NB4 (cell line): ENCODE measurements at regions not wholly inside any gene's neighbourhood (a gene's known extent, or its start where the extent isn't known, plus 50 kb on each side); places are given as distances from the start of the nearest gene placed in this dataset.

Source experiments
- DNase-seq: peaks from one replicate; pipeline ENCODE4 v3.0.0; 2010; ENCODE audit warnings: low read depth
- H3K4me3 ChIP-seq: one replicate; pipeline ENCODE4 v1.5.1; 2011; ENCODE audit warnings: mild to moderate bottlenecking, low read depth, low read length, moderate library complexity
- CTCF ChIP-seq: IDR thresholded peaks from one replicate; pipeline ENCODE4 v1.5.1; 2012; ENCODE audit warnings: low read depth, low read length
- MAX ChIP-seq: IDR thresholded peaks from 2 replicates; pipeline ENCODE4 v1.6.1; 2011; ENCODE audit warnings: low read depth, low read length
- MYC ChIP-seq: IDR thresholded peaks from 2 replicates; pipeline ENCODE4 v1.6.1; 2011; ENCODE audit warnings: low read depth, low read length
- POLR2A ChIP-seq: IDR thresholded peaks from 2 replicates; pipeline ENCODE4 v1.6.1; 2011; ENCODE audit warnings: mild to moderate bottlenecking; ENCODE audit not compliant: insufficient read length; ENCODE audit errors: extremely low read depth

GRCh38 chr4:175369087-175369486 is 443.0 kb downstream of the GPM6A start:
- no peak overlapping the region for H3K4me3 ChIP-seq
- DNase-seq, result no peak
- no peak for TF ChIP-seq CTCF
- TF ChIP-seq POLR2A, result no peak
- TF ChIP-seq MYC, result no peak
- no peak for TF ChIP-seq MAX

DNA sequence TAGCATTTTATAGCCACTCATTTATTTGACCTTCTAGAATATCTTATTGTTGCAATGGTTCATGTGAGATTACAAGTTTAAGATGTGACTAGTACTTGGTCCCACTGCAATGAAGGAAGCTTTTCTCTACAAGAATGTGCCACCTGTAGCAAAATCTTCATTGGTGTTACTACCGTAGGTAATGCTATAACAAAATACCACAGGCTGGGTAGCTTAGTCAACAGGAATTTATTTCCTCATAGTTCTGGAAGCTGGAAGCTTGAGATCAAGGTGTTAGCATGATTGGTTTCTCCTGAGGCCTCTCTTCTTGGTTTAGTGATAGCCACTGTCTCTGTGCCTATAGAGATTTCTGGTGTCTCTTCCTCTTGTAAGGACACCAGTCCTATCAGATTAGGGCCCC is 441.0 kb downstream of the GPM6A start:
- H3K4me3 ChIP-seq, result no peak overlapping the region
- no peak for DNase-seq
- TF ChIP-seq POLR2A (no peak), MYC (no peak), CTCF (no peak), MAX (no peak)

- TF ChIP-seq POLR2A (no peak), MYC (no peak), MAX (no peak), CTCF (no peak)
- H3K4me3 ChIP-seq, result no peak overlapping the region
- DNase-seq, result no peak
Observed at GRCh38 chr4:175373031-175373430, 439.0 kb downstream of the GPM6A start.

DNA sequence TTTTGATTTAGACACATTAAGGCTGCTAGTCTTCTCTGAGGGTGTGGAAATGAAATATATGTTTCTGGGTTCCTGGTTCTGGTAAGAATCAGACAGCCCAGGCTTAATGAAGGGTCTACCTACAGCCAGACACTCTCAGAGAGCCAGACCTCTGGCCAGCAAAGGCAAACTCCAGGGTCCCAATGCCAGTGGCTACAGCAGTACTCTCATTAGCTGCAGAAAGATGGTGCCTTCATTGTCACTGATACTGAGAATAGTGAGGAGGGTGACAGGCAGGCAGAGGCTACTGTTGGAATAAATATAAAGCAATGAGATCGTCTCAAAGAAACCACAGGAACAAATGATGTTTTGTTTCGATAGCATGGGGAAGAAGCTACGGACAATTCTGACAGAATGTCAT is 437.6 kb downstream of the GPM6A start:
- DNase-seq, result no peak
- H3K4me3 ChIP-seq, result no peak overlapping the region
- no peak for TF ChIP-seq MYC
- no peak for TF ChIP-seq POLR2A
- TF ChIP-seq MAX, result no peak
- TF ChIP-seq CTCF, result no peak

GRCh38 chr4:175376287-175376977 is 435.6 kb downstream of the GPM6A start:
- no peak overlapping the region for H3K4me3 ChIP-seq
- no peak for DNase-seq
- TF ChIP-seq MAX (no peak), MYC (no peak), POLR2A (no peak), CTCF (no peak)

DNA sequence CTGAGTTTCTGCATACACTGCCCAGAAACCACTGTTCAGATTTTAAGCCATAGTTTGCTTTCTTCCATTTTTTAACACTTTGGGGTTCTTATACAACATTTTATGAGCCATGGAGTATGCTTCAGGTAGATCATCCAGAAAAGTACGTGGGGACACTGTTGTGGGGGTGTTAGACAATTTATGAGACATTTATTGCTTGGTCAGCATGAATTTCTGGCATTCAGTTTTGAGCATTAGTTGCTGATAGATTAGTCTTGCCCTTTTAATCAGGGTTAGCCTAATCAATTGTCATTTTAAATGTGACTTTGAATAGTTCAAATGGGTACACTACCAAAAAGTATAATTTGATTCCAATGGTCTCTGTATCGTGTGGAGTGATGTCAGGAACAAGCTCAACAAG is 434.9 kb downstream of the GPM6A start:
- no peak for DNase-seq
- H3K4me3 ChIP-seq, result no peak overlapping the region
- TF ChIP-seq CTCF (no peak), MYC (no peak), MAX (no peak), POLR2A (no peak)
